22Rv1 (cell line): ENCODE measurements at regions not wholly inside any gene's neighbourhood (a gene's known extent, or its start where the extent isn't known, plus 50 kb on each side); places are given as distances from the start of the nearest gene placed in this dataset.

ENCODE experiments used
- H3K27ac ChIP-seq: fragments of 450-650 bp; 2 replicates; pipeline ENCODE4 v1.5.1; 2017
- CTCF ChIP-seq: fragments of 450-650 bp; IDR thresholded peaks from 2 replicates; pipeline ENCODE4 v1.5.1; 2017; ENCODE audit warnings: mild to moderate bottlenecking
- ZFX ChIP-seq: fragments of 450-650 bp; IDR thresholded peaks from 2 replicates; pipeline ENCODE4 v1.6.1; 2017; ENCODE audit warnings: antibody characterized with exemption, borderline replicate concordance

GRCh38 chr2:138121666-138122661, 157.7 kb downstream of the HNMT start:
- no peak overlapping the region for H3K27ac ChIP-seq
- TF ChIP-seq ZFX (no peak), CTCF (no peak)

- H3K27ac ChIP-seq = no peak overlapping the region
- TF ChIP-seq ZFX (no peak), CTCF (no peak)
These were observed 158.6 kb downstream of the HNMT start for GRCh38 chr2:138122891-138123290.

- no peak overlapping the region for H3K27ac ChIP-seq
- TF ChIP-seq ZFX (no peak), CTCF (no peak)
These were observed 159.5 kb downstream of the HNMT start for GRCh38 chr2:138123741-138124140.

- no peak for TF ChIP-seq ZFX
- no peak for TF ChIP-seq CTCF
- no peak overlapping the region for H3K27ac ChIP-seq
These were observed 160.2 kb downstream of the HNMT start for GRCh38 chr2:138124521-138124920.

- TF ChIP-seq CTCF (no peak), ZFX (no peak)
- no peak overlapping the region for H3K27ac ChIP-seq
These were observed 161.3 kb downstream of the HNMT start for GRCh38 chr2:138125306-138126288.

GRCh38 chr2:138132108-138132507, 167.8 kb downstream of the HNMT start:
- no peak overlapping the region for H3K27ac ChIP-seq
- TF ChIP-seq CTCF (no peak), ZFX (no peak)

- H3K27ac ChIP-seq = no peak overlapping the region
- TF ChIP-seq CTCF (no peak), ZFX (no peak)
These were observed 173.7 kb downstream of the HNMT start for GRCh38 chr2:138137949-138138348.
